ENCODE measurements at regions not wholly inside any gene's neighbourhood (a gene's known extent, or its start where the extent isn't known, plus 50 kb on each side); places are given as distances from the start of the nearest gene placed in this dataset.

DNA sequence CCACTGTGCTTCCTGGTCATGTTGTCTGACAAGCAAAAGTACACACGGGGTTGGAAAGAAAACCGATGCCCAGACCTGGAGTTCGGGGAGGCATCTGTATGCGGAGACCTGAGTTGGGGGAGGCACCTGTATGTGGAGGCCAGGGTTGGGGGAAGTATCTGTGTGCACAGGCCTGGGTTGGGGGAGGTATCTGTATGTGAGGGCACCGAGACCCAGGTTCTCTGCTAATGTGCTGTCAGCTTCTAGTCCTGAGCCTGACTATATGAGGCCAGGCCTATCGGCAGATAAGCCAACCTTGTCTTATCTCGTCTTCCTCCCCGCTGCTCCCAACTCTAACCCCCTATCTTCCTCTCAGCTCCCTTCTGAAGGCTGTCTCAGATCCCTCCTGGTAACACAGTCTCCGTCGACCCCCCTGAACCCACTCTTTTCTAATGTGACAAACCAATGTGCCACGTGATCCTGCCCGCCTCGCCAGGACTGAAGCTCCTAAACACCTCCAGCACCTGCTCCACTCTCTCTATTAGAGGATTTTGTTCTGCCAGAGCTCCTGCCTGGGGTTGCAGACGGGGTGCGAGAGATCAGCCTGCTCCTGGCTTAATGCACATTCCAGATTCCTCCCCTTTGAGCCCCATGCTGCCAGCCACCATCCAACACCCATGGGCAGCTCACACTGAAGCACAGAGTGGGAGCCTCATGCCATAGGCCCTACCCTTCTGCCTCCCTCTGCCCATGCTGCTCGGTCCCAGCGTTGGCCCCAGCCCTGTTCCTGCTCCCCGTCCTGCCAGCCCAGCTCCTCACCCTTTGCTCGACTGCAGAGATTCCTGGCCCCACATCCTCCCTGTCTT is 188.4 kb downstream of the SH3BP4 start:
- TF ChIP-seq POLR2AphosphoS5 (IDR thresholded peaks at IDR 0.05; ENCODE audit: low read depth, low read length) (no peak), TAF1 (IDR thresholded peaks at IDR 0.05; ENCODE audit: low read depth, low read length) (no peak), SPI1 (IDR thresholded peaks at IDR 0.05; ENCODE audit: low read depth, low read length) (no peak), PAX5 (IDR thresholded peaks at IDR 0.05; ENCODE audit: insufficient read depth, low read length, severe bottlenecking) (no peak), POU2F2 (IDR thresholded peaks at IDR 0.05; ENCODE audit: low read depth, low read length) (no peak), POLR2A (IDR thresholded peaks at IDR 0.05; ENCODE audit: low read depth, low read length) (no peak)
- FAIRE-seq = no peak
- DNase-seq (ENCODE audit: insufficient read length, low spot score) = no peak

DNA sequence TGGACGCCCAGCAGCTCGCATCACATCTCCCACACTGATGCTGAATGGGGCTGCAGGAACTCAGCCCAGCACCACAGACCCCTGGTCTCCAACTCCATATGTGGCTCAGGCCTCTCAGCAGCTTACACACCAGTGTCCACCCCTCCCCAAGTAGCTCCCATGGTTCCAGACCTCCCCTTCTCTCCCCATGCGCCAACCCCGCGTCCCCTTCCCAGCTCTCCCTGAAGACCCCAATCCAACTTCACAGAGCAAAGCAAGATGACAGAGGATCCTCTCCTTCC is 188.9 kb downstream of the SH3BP4 start:
- TF ChIP-seq PAX5 (IDR thresholded peaks at IDR 0.05; ENCODE audit: insufficient read depth, low read length, severe bottlenecking) (no peak), SPI1 (IDR thresholded peaks at IDR 0.05; ENCODE audit: low read depth, low read length) (no peak), POLR2A (IDR thresholded peaks at IDR 0.05; ENCODE audit: low read depth, low read length) (no peak), POU2F2 (IDR thresholded peaks at IDR 0.05; ENCODE audit: low read depth, low read length) (no peak), TAF1 (IDR thresholded peaks at IDR 0.05; ENCODE audit: low read depth, low read length) (no peak), POLR2AphosphoS5 (IDR thresholded peaks at IDR 0.05; ENCODE audit: low read depth, low read length) (no peak)
- DNase-seq (ENCODE audit: insufficient read length, low spot score) (no peak), FAIRE-seq (no peak)

- FAIRE-seq (no peak), DNase-seq (ENCODE audit: insufficient read length, low spot score) (no peak)
- TF ChIP-seq POLR2AphosphoS5 (IDR thresholded peaks at IDR 0.05; ENCODE audit: low read depth, low read length) = no peak
- TF ChIP-seq PAX5 (IDR thresholded peaks at IDR 0.05; ENCODE audit: insufficient read depth, low read length, severe bottlenecking) = no peak
- no peak for TF ChIP-seq SPI1 (IDR thresholded peaks at IDR 0.05; ENCODE audit: low read depth, low read length)
These were observed 189.8 kb downstream of the SH3BP4 start for GRCh38 chr2:235141411-235142128.

DNA sequence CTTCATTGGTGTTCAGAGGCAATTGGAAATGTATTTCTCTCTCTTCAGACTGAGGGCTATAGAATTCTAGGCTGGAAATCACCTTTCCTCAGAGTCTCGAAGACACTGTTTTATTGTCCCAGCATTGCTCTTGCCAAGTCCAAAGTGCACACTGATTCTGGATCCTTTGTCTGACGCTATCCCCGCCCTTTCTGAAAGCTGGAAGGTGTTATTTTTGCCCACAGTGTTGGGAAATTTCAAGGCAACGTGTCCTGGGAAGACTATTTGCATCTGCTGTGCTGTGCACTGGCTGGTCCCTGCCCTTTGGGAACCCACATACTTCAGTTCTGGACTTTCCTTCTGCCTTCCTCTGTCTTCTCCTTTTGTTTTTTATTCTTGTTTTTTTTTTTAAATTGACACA is 190.8 kb downstream of the SH3BP4 start:
- FAIRE-seq (no peak), DNase-seq (ENCODE audit: insufficient read length, low spot score) (no peak)

DNA sequence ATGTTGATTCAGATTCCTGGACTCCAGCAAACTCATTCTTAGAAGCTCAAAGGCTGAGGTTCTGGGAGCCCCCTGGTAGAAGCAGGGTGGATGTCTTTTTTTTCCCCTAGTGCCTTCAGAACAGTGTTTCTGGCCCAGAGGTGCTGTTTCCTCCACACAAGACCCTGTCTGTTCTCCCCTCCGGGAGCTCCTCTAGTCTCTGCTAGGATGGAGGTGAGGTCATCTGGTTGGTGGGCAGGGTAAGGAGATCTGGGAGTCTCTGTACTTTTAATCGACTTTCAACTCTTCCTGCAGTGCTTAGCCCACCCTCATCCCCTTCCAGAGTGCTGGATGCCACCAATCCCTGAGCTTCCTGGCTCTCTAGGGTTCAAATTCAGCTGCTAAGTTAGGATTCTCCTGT is 192.0 kb downstream of the SH3BP4 start:
- FAIRE-seq = no peak
- TF ChIP-seq POU2F2 (IDR thresholded peaks at IDR 0.05; ENCODE audit: low read depth, low read length) = no peak
- TF ChIP-seq SPI1 (IDR thresholded peaks at IDR 0.05; ENCODE audit: low read depth, low read length) = no peak
- TF ChIP-seq POLR2AphosphoS5 (IDR thresholded peaks at IDR 0.05; ENCODE audit: low read depth, low read length) = no peak
- TF ChIP-seq TAF1 (IDR thresholded peaks at IDR 0.05; ENCODE audit: low read depth, low read length) = no peak
- no peak for TF ChIP-seq POLR2A (IDR thresholded peaks at IDR 0.05; ENCODE audit: low read depth, low read length)
- no peak for TF ChIP-seq PAX5 (IDR thresholded peaks at IDR 0.05; ENCODE audit: insufficient read depth, low read length, severe bottlenecking)
- DNase-seq (ENCODE audit: insufficient read length, low spot score) = no peak

More for the DNA sequence above, 190.8 kb downstream of the SH3BP4 start:
- no peak for TF ChIP-seq SPI1 (IDR thresholded peaks at IDR 0.05; ENCODE audit: low read depth, low read length)
- no peak for TF ChIP-seq POLR2AphosphoS5 (IDR thresholded peaks at IDR 0.05; ENCODE audit: low read depth, low read length)
- TF ChIP-seq POLR2A (IDR thresholded peaks at IDR 0.05; ENCODE audit: low read depth, low read length) = no peak
- TF ChIP-seq PAX5 (IDR thresholded peaks at IDR 0.05; ENCODE audit: insufficient read depth, low read length, severe bottlenecking) = no peak
- TF ChIP-seq TAF1 (IDR thresholded peaks at IDR 0.05; ENCODE audit: low read depth, low read length) = no peak
- no peak for TF ChIP-seq POU2F2 (IDR thresholded peaks at IDR 0.05; ENCODE audit: low read depth, low read length)

- DNase-seq (ENCODE audit: insufficient read length, low spot score) = no peak
- no peak for FAIRE-seq
- TF ChIP-seq POLR2AphosphoS5 (IDR thresholded peaks at IDR 0.05; ENCODE audit: low read depth, low read length) = no peak
- no peak for TF ChIP-seq SPI1 (IDR thresholded peaks at IDR 0.05; ENCODE audit: low read depth, low read length)
These were observed 192.5 kb downstream of the SH3BP4 start for GRCh38 chr2:235144291-235144690.

GRCh38 chr2:235146206-235146605 is 194.4 kb downstream of the SH3BP4 start:
- no peak for TF ChIP-seq POLR2AphosphoS5 (IDR thresholded peaks at IDR 0.05; ENCODE audit: low read depth, low read length)
- TF ChIP-seq POLR2A (IDR thresholded peaks at IDR 0.05; ENCODE audit: low read depth, low read length) = no peak
- no peak for TF ChIP-seq SPI1 (IDR thresholded peaks at IDR 0.05; ENCODE audit: low read depth, low read length)
- TF ChIP-seq TAF1 (IDR thresholded peaks at IDR 0.05; ENCODE audit: low read depth, low read length) = no peak
- TF ChIP-seq POU2F2 (IDR thresholded peaks at IDR 0.05; ENCODE audit: low read depth, low read length) = no peak
- TF ChIP-seq PAX5 (IDR thresholded peaks at IDR 0.05; ENCODE audit: insufficient read depth, low read length, severe bottlenecking) = no peak
- FAIRE-seq = no peak
- no peak for DNase-seq (ENCODE audit: insufficient read length, low spot score)

DNA sequence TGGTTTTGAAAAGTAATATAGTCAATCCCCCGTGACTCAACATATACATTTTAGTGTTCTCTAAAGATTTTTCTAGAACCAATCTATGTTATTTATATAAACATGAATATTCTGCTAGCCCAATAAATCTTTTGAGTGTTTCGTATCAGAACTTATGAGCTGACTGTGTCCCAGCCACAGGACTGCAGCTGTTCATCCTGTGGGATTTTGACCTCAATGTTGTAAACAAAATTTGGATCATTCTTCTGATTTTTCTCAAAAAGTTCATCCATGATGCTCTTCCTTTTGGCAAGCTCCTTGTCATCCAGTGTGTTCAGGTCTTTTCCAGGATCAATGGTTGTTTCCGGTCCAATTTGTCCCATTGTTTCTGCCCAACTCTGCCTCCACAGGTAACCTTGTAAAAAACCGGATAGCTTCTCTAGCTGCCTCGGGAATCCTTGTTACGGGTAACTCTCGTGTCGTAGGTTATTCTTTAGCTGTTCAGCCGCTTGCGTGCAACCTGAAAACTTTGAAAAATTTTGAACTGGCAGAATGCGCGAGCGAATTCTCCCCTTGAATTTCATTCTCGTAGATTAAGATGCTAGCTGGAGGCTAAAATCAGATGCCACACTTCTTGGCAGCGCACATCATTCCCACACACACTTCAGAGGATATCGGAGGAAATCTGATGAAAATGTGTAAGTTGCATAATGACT is 195.2 kb downstream of the SH3BP4 start:
- no peak for FAIRE-seq
- no peak for DNase-seq (ENCODE audit: insufficient read length, low spot score)
- TF ChIP-seq POLR2A (IDR thresholded peaks at IDR 0.05; ENCODE audit: low read depth, low read length) = no peak
- no peak for TF ChIP-seq PAX5 (IDR thresholded peaks at IDR 0.05; ENCODE audit: insufficient read depth, low read length, severe bottlenecking)
- TF ChIP-seq POU2F2 (IDR thresholded peaks at IDR 0.05; ENCODE audit: low read depth, low read length) = no peak
- no peak for TF ChIP-seq SPI1 (IDR thresholded peaks at IDR 0.05; ENCODE audit: low read depth, low read length)
- TF ChIP-seq POLR2AphosphoS5 (IDR thresholded peaks at IDR 0.05; ENCODE audit: low read depth, low read length) = no peak
- TF ChIP-seq TAF1 (IDR thresholded peaks at IDR 0.05; ENCODE audit: low read depth, low read length) = no peak

Measured in GM12891 (cell line).